HG03342 (cell line): ENCODE measurements at regions not wholly inside any gene's neighbourhood (a gene's known extent, or its start where the extent isn't known, plus 50 kb on each side); places are given as distances from the start of the nearest gene placed in this dataset.

Experiments used
- ATAC-seq: cut with Tn5 transposase; IDR thresholded peaks from one replicate; pipeline ENCODE4 v1.9.1; 2021; ENCODE audit warnings: mild to moderate bottlenecking, moderate library complexity; ENCODE audit not compliant: unreplicated experiment

DNA sequence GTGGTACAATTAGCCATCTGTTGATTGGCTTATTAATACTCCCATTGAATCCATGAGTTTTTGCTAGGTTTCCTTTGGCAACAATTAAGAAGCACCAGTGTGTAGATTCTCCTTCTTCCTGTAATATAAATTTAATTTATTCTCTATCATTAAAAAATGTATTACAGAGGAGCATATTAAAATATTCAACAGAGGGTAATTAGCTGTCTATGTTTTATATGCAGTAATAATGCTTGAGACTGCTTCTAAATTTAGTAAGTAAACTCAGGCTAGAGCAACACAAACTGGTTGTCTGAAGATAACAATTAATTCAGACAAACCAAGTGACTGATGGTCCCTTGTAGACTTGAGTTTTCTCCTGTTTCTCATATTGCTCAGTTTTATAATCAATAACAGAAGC is 192.4 kb downstream of the FAT4 start:
- ATAC-seq, result no peak

DNA sequence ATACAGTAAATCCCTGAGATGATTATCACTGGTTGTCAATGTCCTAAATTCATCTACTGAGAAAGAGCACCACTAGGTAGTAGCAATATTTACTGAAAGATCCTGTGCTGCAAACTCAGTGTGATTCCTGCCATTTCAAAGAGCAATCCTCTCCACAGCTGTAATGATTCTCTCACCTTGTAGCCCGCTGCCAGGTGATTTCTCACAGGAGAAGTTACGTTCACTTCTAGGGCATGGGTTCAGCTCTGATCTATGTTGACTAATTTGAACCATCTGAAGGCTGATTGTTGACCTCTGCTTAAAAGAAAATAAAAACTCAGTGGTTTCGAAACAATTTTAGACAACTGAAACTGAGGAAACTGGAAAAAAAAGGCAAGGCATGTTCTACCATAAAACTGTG is 197.0 kb downstream of the FAT4 start:
- ATAC-seq, result no peak

- ATAC-seq, result no peak
These were observed 200.3 kb downstream of the FAT4 start for GRCh38 chr4:125515016-125515415.

- no peak for ATAC-seq
These were observed 203.1 kb downstream of the FAT4 start for GRCh38 chr4:125517831-125518230.

- no peak for ATAC-seq
These were observed 203.5 kb downstream of the FAT4 start for GRCh38 chr4:125518281-125518680.

GRCh38 chr4:125519371-125520146 is 204.8 kb downstream of the FAT4 start:
- no peak for ATAC-seq

DNA sequence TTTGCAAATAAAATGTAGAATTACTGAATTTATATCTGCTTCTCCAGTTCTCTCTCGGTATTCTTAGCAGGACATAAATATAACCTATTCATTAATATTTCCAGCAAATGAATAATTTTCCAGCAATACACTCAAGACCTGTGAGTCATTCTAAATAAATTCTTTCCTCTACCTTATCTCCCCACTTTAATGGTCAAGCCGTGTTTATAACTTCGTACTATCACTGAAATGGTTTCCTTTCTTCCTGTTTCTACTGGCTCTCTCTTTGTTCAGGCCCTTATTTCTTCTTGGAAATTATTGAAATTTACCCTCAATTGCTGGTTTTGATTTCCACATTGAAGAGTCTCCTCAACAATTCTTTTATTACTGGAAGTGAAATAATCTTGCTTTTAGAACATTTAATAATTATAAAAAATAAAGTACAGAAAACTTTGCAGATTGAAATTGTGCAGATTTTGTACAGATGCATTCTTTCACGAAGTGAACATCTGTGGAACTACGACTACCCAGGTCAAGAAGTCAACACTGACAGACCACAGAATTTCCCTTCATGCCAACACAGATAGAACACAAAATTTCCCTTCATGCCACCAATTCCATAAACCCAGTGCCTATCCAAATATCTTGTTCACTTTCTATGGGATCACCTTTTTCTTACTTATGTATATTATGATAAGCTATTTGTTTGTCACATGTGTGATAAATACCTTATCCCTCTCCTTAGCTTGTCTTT is 205.7 kb downstream of the FAT4 start:
- ATAC-seq, result no peak

GRCh38 chr4:125522588-125522987 is 207.8 kb downstream of the FAT4 start:
- no peak for ATAC-seq

DNA sequence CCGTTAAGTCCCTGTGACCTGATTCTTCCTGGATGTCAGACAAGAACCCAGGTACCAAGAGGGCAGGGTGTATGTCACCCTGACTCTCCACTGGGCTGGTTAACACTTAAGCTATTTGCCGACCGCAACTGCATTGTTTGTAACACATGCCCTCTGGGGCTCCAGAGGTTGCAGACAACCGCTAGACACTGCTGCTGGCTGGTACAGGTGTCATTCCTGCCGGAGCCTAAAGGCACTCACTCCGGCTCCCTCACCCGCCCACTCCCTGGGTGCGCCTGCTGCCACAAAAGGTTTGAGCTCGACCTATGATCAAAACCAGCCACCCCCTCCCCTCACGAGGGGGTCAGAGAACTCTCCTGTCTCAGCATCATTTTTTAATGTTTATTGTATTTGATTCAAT is 208.2 kb downstream of the FAT4 start:
- no peak for ATAC-seq

- no peak for ATAC-seq
These were observed 211.7 kb downstream of the FAT4 start for GRCh38 chr4:125526420-125526819.

GRCh38 chr4:125527681-125528080 is 212.9 kb downstream of the FAT4 start:
- no peak for ATAC-seq

- ATAC-seq, result no peak
These were observed 214.3 kb downstream of the FAT4 start for GRCh38 chr4:125529071-125529470.

- ATAC-seq, result no peak
These were observed 223.9 kb downstream of the FAT4 start for GRCh38 chr4:125538670-125539069.

- no peak for ATAC-seq
These were observed 224.9 kb downstream of the FAT4 start for GRCh38 chr4:125539691-125540090.

- no peak for ATAC-seq
These were observed 227.2 kb downstream of the FAT4 start for GRCh38 chr4:125541836-125542385.

- ATAC-seq, result no peak
These were observed 231.5 kb downstream of the FAT4 start for GRCh38 chr4:125546272-125546671.

DNA sequence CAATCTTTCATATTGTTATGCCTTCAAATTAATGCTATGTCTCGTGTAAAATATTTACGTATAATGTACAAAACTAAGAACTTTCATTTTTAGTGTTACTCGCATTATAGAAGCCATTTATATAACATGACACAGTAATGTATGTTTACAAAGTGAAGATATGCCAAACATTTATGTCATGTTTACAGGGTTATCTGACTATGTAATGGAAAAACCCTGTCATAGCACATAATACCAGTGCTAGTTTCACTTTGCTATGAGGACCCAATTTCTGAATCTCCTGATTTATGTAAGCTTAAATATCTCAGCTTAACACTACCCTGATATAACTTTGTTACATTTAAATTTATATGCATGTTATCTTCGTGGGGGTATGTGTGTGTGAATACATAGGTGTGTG is 233.1 kb downstream of the FAT4 start:
- ATAC-seq, result no peak

DNA sequence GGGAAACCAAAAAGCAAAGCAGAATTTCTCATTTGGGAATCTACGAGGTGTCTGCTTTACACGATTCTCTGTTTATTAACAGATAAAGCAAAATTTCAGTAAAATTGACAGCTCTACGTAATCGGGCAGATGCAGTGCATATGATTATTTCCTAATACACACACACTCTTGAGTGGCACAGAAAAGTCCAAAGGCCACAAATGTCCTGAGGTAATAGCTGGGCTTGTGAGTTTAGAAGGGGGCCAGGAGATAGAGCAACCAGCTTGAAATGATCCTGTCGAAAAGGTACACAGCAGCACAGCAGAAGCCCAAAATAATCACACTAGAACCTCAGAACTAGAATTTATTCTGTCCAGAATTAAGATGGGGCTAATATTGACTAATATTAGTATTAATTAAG is 236.0 kb downstream of the FAT4 start:
- ATAC-seq, result no peak

DNA sequence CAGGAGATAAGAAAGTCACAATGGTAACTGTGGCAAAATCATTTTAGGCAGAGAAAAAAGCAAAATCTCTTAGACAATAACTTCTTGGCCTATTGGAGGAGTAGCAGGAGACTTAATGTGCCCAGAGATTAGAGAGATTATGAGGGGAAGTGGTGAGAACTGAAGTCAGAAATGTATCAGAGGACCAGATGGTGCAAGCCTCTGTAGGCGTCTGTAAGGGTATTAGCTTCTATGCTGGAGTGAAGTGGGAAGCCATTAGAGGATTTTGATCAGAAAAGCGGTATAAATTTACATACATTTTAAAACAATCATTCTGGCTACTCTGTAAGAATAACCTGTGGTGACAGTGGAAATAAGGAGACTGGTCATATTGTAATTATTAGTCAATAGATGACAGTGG is 236.7 kb downstream of the FAT4 start:
- ATAC-seq, result no peak

DNA sequence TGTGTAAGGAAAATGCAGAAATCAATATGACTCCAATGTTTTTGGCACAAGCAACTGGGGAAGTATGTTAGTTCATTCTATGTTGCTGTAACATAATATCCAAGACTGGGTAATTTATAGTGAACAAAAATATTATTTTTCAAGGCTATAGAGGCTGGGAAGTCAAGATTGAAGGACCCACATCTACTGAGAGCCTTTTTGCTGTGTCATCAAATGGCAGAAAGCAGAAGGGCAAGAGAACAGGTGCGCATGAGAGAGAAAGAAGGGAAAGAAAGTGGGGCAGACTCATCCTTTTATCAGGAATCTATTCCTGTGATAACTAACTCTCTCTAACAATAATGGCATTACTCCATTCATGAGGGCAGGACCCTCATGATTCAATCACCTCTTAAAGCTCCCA is 237.2 kb downstream of the FAT4 start:
- ATAC-seq, result no peak

DNA sequence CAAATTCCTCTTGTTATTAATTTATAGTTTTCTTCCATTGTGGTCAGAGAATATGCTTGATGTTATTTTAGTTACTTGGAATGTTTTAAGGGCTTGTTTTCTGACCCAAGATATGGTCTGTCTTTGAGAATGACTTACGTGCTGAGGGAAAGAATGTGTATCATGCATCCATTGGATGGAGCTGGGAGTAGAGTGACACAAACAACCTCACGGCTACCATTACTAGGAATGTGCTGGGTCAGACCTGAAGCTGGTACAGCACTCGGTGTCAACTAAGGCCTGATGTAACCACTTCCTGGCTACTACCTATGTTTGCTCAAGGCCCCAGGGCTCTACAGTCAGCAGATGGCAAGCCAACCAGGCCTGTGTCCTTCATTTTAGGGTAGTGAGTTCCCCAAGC is 257.8 kb downstream of the FAT4 start:
- no peak for ATAC-seq

DNA sequence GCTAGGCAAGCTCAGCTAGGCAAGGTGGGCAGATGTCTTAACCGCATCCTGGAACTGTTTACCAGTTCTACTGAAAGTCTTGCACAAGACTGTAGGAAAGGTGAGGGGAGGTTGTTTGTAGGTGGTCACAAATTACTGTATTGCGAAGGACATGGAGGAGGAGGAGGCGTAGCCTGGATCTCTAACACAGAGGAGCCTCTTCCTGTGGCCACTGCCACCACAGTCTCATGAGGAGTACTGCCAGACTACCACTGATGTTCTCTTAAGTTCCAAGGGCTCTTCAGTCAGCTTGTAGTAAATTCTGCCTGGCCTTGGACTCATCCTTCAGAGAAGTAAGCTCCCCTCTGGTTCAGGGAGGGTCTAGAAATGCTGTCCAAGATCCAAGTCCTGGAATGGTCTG is 258.6 kb downstream of the FAT4 start:
- no peak for ATAC-seq
